ENCODE measurements at regions not wholly inside any gene's neighbourhood (a gene's known extent, or its start where the extent isn't known, plus 50 kb on each side); places are given as distances from the start of the nearest gene placed in this dataset.
"Not testable (repeated sequence)": the region's sequence is repeated elsewhere in the genome, so short reads cannot be mapped to it uniquely, and the experiment has no call there.

DNA sequence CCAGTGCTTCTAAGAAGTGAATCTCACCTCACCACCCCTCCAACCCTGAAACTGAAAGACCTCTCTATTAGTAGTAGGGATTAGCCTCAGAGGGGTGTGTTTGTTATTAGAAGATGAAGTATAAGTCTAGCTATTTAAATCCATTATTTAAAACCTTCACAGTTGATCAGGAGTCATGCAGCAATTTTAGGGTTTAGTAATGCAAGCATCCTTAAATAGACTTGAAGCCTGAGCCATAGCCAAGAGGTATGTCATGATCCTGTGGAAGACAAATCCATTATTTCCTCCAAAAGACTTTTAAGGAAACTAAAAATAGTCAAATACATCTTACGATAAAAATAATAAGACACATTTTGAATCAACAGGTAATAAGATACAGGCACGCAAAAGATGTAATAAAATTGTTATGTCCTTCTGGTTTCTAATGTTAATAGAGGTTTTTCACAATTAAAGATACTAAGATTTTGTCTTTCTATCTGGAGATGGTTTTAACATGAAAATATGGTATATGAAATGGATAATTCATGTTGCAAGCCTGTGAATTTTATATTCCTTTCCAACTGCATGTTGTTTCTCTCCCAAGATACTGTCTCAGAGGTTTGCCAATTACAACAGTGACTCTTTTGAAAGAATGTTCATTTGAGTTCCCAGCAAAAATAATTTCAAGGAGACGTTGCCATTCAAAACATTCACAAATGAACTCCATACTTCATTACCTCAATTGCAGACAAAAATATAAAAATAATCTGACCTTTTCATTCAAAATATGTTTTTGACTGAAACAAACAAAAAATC, 68.0 kb downstream of the LUZP4 start:
- no peak for DNase-seq

DNA sequence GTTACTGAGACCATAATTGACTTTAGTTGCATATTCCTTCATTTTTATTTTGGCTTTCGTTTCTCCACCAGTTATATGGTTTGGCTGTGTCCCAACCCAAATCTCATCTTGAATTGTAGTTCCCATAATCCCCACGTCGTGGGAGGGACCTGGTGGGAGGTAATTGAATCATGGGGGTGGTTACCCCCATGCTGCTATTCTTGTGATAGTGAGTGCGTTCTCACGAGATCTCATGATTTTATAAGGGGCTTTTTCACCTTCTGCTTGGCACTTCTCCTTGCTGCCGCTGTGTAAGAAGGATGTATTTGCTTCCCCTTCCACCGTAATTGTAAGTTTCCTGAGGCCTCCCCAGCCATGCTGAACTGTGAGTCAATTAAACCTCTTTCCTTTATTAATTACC, 70.0 kb downstream of the LUZP4 start:
- not testable (repeated sequence) for DNase-seq

DNA sequence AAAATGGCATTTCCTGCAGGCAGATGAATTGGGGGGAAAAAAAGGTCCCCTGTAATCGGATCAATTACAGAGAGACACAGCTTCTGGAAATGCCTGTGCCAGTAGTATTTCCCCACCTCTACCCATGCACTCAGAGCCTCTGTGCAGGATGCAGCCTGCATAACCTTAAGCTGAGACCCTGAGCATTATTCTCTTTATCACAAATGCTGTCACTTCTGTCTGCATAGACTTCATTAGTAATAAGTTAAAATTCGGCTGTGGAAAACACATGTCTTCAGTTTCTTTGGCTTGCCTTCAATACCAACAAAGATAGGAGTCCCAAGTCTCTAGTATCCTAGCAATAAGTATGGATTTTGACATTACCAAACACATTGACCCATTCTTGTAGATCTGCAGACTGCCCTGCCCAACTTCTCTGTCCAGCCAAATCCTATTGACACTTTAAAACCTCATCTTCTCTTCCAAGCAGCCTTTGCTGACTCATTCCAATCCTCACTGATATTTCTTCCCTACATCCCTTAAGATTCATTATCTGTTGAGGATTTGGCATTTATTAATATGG, 70.8 kb downstream of the LUZP4 start:
- DNase-seq, result no peak

DNA sequence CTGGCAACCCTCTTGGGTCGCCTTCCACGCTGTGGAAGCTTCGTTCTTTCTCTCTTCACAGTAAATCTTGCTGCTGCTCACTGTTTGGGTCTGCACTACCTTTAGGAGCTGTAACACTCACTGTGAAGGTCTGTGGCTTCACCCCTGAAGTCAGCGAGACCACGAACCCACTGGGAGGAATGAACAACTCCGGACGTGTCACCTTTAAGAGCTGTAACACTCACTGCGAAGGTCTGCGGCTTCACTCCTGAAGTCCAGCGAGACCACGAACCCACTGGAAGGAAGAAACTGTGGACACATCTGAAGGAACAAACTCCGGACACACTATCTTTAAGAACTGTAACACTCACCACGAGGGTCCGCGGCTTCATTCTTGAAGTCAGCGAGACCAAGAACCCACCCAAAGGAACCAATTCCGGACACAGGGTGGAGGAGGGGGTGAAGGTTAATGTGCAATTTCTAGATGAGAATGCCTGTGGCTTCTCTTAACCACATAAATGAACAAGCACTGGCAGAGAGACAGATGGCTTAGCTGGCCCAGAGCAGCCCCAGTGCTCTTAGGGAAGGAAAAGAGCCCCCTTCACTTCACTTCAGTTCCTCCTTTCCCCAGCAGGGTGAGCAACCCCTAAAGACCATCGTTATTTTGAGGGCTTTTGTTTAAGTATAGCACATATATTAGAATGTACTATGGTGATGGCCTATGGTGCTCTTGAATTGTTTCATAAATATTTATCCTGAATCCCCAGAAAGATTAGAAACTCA, 73.0 kb downstream of the LUZP4 start:
- peak; percentile 82 for DNase-seq

DNA sequence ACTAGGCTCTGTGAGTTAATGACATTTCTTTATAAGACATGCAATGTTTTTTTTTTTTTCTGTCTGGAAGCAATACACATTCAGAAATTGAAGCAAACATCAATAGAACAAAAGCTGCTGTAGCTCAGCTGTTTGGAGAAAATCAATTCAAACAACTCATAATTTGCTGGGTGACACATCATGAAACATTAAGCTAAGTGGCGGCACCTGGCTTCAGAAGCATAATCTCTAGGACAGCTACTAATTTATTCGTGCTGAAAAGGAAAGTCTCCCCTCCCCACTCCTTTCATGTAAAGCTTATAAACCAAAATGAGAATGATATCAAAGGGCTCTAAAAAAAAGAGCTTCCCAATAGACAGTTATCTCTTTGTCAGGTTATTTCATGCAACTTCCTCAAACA, 73.9 kb downstream of the LUZP4 start:
- peak; percentile 92 for DNase-seq

DNA sequence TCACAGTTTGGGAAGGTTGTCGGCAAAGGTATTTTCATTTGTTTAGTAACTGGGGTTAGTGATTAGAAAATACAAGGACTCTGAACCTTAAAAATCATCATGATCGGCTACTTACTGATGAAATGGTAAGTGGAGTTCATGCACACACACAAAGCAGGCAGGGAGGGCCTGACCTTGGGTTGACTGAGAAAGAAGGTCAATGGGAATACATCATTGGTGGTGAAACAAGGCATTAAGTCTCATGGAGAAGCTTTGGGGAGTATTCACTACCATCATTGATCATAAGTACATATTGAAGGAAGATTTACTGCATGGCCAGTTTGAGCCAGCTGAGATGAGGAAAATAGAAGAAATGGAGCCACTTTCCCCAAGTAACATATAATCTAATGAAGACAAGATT, 74.4 kb downstream of the LUZP4 start:
- DNase-seq, result peak; percentile 57

DNA sequence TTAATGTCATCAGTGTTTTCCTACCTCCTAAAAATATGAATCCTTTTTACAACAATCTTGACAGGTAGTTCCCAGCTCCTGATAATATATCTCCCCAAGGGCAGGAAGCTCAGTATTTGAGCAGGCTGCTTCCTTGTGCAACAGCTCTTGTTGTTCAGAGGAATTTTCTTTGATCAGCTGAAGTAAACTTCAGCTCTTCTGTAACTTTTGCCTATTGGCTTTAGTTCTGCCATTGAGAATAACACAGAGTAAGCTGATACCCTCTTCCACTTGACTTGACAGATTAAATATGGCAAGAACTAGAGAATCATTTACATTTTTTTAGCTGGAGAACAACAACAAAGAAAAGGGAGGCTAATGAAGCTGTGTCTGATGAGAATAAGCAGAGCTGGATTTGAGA, 75.2 kb downstream of the LUZP4 start:
- DNase-seq, result peak; percentile 46

DNA sequence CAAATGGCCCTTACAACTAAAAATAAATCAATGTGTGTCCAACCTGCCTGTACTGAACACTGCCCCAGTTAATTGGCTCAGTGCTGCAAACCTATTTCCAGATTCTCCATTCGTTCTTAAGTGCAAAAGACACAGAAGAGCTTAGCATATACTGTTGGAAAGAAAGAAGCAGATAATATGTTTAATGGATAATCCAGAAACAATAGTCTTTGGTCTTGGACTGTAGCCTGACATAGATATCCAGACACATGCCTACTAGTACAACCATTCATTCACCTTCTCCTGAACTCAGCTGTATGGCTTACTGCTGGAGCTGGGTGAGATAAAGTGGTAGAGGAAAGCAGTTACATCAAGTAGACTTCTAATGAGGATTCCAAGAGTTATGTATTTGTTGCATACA, 77.0 kb downstream of the LUZP4 start:
- DNase-seq, result no peak

DNA sequence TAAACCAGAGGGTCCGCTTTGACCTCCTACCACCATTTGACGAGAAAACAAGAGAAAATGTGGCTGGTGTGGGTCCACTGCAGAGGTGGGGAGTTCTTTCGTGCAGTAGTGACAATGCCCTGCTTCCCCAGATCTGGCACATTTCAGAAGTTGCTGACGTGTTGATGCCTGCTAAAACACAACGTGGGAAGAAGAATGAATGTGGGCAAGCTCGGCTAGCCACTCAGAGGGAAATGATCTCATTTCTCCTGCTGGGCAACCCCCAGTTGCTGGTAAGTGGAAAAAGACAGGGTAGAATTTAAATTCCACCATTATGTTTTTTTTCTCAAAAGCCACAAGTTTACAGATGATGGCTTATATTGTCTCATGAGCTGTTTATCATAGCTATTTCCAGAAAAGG, 77.9 kb downstream of the LUZP4 start:
- no peak for DNase-seq

DNA sequence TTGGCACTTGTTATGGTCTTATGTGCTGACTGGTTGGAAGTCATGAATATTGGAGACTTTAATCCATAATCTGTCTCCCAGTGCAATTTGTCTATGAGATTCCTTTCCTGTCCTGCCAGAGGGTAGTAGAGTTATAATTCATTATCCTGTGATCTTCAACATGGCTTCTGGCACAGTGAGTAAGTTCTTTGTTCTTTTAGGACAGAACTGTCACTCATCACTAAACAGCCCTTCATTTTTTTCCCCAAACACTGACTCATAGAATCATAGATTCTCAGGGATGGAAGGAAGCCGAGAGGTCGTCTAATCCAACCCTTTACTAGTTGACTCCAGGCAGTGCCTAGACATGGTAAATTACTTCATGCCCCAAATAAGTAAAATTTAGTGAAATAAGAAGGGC, 78.4 kb downstream of the LUZP4 start:
- DNase-seq, result no peak

DNA sequence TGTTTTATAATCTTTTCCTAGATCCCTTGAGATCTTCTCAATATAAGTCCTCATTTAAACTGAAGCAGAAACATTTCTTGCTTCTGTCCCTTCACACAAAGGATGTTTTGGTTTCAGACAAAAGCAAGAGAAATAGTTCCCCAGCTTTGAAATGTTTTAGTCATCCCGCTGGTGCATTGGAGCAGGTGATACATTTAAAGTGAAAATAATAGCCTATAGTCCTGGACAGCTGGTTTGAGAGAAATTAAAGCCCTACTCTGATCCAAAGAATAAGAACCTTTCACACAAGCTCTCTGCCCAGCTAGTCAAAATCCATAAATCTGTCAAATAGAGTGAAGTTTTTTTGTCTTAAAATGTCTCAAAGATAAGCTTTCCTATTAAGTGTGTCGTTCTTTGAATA, 79.4 kb downstream of the LUZP4 start:
- peak; percentile 42 for DNase-seq

DNA sequence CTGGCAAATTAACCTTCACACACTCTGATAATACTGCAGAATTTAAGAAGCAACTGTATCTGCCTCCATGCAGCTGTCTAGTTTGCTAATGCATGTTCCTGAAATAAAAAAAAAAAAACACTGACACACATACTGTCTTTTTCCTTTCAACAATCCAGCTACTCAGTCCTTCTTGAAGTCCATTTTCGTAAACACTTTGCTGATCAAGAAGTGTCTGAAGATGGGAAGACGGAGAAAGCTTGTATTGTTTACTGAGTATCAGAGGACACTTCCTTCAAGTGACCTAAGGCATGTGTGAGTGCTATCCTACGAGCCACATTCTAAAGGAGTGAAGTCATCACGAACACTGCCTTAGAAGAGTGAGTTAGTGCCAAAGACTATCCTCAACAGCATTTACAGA, 82.6 kb downstream of the LUZP4 start:
- no peak for DNase-seq

DNA sequence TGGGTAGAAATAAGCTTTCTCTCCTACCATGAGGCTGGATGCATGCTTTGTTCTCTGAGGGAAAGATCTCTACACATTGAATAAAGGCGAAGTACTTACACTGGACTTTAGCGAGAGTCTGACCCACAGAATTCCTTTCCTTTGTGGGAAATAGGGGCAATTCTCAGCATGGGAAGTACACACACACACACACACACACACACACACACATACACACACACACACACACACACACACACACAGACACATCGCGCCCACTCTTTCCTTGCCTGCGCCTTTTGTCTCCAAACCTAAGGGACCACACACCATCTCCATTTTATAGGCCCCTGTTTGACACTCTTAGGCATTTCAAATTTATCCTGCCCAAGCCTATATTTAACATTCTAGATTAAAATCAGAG, 83.8 kb downstream of the LUZP4 start:
- DNase-seq, result no peak

DNA sequence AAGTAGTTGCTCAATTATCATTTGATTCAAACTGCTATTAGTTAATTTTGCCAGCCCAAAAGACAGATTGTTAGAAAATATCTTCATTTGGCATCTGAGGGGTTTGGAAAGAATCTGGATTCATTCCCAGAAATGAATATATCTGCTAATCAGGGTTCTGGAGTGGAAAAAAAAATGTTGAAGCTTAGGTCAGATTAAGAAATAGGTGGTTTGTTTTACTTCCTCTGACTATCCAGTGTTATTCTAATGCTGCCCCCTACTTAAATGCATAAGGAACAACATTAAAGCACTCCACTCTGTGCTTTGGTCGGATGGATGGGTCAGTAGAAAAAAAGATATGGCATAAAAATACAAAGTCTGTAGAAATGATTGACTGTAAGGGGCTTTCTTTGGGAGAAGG, 89.0 kb downstream of the LUZP4 start:
- DNase-seq, result no peak

DNA sequence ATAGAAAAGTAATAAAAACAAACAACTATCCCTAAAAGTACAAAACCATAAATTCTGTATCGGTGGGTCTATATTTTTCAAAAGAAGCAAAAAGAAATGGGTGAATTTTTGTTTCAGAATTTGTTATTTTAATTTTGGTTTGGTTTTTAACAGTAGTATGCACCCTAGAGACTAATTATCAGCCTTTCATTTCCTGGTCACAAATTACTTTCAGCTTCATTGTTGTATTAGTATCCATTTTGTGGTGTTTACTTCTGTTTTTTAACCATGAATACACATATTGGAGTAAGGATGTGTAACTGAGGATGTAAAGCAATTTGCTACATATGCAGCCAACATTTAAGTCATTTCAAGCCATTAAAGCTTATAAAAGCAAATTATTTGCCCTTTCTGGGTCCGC, 97.8 kb downstream of the LUZP4 start:
- DNase-seq, result no peak

DNA sequence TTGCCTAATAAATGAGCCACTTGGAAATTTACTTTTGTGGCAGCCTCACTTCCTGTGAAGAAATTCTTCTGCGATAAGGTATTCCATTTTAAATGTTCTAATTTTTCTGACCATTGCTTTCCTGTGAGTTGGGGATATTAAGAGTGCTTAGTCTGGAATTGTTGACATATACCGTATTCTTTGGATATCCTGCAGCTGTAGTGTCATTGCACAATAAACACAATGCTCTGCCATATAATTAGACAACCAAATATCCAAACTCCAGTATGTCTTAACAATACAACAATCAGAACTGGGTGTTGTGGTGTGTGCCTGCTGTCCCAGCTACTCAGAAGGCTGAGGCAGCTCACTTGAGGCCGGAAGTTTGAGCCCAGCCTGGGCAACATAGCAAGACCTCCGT, 99.4 kb downstream of the LUZP4 start:
- DNase-seq, result peak; percentile 22

DNA sequence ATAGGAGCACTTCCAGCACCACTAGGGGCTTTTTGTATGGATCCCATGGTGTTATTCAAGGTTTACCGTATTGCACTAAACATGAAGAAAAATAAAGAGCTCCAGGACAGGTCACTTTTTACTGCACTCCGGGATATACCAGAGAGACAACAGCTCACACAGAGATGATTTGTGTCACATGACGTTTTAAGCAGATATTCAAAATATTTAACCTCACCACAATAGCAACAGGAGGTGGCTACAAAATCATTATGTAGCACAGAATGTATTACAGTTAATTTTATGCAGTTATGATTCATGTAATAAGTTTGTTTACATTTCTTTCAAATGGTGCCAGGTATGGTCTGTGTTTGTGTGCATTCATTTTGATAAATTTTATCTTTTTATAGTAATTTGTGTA, 100.6 kb downstream of the LUZP4 start:
- DNase-seq, result peak; percentile 41

DNA sequence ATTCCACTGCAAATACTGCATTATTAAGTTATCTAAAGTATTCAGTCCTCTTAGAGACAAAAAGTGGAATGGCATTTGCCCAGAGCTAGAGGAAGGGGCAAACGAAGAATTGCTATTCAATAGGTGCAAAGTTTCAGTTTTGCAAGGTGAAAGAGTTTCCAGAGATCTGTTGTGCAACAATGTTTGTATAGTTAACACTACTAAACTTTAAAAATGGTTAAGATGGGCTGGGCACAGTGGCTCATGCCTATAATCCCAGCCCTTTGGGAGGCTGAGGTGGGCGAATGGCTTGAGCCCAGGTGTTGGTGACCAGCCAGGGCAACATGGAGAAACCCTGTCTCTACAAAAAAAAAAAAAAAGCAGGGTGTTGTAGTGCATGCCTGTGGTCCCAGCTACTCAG, 102.5 kb downstream of the LUZP4 start:
- no peak for DNase-seq

DNA sequence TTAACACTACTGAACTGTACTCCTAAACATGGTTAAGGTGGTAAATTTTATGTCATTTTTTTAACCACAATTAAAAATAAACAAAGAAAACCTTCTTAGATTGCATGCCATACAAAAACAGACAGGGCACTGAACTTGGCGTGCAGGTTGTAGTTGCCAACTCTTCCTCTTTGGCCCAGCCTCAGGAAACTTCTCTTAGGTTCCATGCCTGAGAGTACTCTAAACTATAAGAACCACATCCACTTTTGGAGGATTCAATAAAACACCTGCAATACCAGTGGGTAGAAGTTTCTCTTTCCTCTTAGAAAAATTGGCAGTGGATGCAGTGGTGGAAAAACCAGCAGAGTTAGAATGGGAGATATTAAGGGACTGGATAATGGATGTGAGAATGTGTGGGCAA, 103.4 kb downstream of the LUZP4 start:
- DNase-seq, result no peak

DNA sequence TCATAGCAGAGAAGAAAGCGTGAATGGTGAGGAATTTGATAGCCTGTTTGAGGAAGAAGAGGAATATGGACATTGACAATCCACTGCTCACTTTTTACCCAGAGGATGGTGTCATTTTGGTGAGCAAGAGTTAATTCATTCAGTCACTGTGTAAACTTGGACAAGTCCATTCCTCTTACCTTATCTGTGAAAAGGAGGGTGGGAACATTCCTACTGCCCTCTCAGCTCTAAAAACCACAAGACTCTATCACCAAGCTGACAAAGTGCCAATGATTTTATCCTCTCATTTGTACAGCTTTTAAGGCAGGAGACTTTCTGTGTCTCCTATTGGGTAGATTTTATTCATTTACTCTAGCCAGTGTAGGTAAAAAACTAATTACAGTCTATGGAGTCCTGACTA, 103.8 kb downstream of the LUZP4 start:
- no peak for DNase-seq

DNA sequence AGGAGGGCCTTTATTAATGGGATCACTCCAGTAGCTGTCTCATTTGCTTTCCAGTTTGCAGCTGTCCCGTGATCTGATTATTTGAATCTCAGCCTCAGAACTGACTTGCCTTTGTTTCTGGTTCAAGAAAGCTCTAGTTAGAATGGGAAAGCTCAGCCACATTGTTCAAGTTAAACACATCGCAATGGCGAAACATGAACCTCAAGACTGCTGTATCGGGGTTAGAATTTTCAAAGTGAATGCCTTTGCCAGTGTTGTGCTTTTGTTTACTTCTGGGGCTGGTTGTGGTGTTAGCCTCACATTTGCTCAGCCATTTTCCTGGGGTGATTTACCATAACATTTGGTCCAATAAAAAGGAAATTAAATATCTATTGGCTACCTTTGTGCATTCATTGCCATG, 105.3 kb downstream of the LUZP4 start:
- DNase-seq, result not testable (repeated sequence)

DNA sequence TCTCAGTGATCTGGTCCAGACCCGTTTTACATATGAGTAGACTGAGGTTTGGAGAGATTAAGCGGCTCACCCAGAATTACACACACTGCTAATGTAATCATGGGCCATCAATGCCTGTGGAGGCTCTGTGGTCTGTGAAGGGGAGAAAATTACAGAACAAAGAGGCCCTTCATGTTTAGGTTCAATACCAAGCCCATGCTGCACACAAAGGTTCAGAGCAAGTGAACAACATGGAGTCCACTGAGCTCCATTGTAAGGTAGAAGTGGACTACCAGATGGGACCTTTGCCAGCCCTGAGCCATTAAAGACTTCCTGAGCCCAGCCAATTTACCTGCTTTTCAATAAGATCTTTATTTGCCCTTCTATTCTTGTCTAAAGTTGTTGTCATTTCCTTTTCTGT, 109.8 kb downstream of the LUZP4 start:
- DNase-seq, result peak; percentile 87

DNA sequence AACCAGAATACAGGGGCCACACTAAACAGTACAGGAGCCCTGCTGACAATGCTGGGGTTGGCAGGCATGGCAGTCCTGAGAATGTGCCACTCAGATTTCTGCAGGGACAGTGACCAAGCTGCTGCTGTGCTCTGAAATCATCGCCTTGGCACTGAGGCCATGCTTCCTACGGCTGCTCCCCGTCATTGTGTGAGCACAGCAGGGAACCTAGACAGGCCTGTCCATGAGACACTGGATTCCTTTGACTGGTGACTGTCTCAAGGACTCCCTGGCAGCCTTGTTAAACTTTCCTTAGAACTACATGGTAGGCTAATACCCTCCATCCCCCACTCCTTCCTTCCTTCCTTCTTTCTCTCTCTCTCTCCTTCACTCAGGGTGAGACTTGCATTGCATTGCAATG, 111.4 kb downstream of the LUZP4 start:
- peak; percentile 70 for DNase-seq

DNA sequence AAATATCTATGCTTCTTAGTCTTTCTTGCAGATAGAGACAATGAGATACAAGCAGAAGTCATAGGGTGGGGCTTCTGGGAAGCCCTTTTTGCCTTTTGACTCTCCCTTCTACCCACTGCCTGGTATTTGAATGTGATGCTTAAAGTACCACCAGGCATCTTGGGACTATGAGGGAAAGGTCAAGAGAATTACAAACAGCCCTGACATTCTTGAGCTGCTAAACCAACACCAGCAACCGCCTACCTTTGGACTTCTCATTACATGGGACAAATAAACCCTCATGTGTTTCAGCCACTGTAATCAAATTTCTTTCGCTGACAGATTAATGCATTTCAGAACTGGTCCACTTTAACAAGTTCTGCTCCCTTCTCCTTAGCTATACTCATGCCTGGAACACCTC, 112.8 kb downstream of the LUZP4 start:
- DNase-seq, result no peak

Measured in NCI-H69 (cell line).